Panc1 (cell line): ENCODE measurements at regions not wholly inside any gene's neighbourhood (a gene's known extent, or its start where the extent isn't known, plus 50 kb on each side); places are given as distances from the start of the nearest gene placed in this dataset.

Experiments
- ATAC-seq: fragments of 200-7000 bp; cut with Tn5 transposase; 2 replicates; pipeline ENCODE4 v1.9.1; 2020; ENCODE audit warnings: mild to moderate bottlenecking, moderate library complexity
- BruUV-seq: library from RNA; stranded (reverse); fragments of 400-500 nt; replicated peaks from 2 replicates; lab custom pipeline; 2021; lab: Mats Ljungman, UMichigan
- CTCF ChIA-PET: fragments of 300-600 bp; sonication (Branson Sonifier 250); formaldehyde crosslinking; loops from one replicate; lab custom pipeline; 2022; ENCODE audit warnings: antibody characterized with exemption; lab: Charles Lee
- POLR2A ChIA-PET: fragments of 300-600 bp; sonication (Branson Sonifier 250); formaldehyde crosslinking; loops from one replicate; lab custom pipeline; 2022; ENCODE audit warnings: antibody characterized with exemption; lab: Charles Lee
- DNase-seq: peaks from one replicate; pipeline ENCODE4 v3.0.0-alpha.2; 2010; ENCODE audit warnings: low read depth, low spot score
- H3K27ac ChIP-seq: 2 replicates; pipeline ENCODE4 v1.5.1; 2011; ENCODE audit warnings: mild to moderate bottlenecking, low read length, inconsistent platforms
- H3K27me3 ChIP-seq: fragments of 200-500 bp; sonication (Bioruptor generic); 2 replicates; pipeline ENCODE4 v1.6.0; 2014; ENCODE audit warnings: low read length, inconsistent platforms; ENCODE audit not compliant: control insufficient read depth, insufficient read depth
- H3K36me3 ChIP-seq: fragments of 200-500 bp; sonication (Bioruptor generic); 2 replicates; pipeline ENCODE4 v1.5.1; 2014; ENCODE audit warnings: inconsistent platforms, mild to moderate bottlenecking, low read length, moderate library complexity; ENCODE audit not compliant: control insufficient read depth, insufficient read depth
- H3K4me1 ChIP-seq: 2 replicates; pipeline ENCODE4 v1.5.1; 2011; ENCODE audit warnings: inconsistent platforms, mild to moderate bottlenecking, low read length, moderate library complexity; ENCODE audit not compliant: control insufficient read depth, insufficient read depth
- H3K4me3 ChIP-seq, 2 experiments: 2 replicates each; pipeline ENCODE4 v1.5.1; 2011 to 2012; ENCODE audit warnings: low read depth in 2 of 2, low read length in 2 of 2, mild to moderate bottlenecking in 2 of 2, inconsistent platforms in 1 of 2, moderate library complexity in 1 of 2
- H3K9me3 ChIP-seq: fragments of 200-500 bp; sonication (Bioruptor generic); 2 replicates; pipeline ENCODE4 v1.5.1; 2014; ENCODE audit warnings: low read depth, mild to moderate bottlenecking, inconsistent platforms, low read length, moderate library complexity; ENCODE audit not compliant: control insufficient read depth, insufficient read depth
- POLR2AphosphoS5 ChIP-seq: IDR thresholded peaks from 2 replicates; pipeline ENCODE4 v1.6.1; 2012; ENCODE audit warnings: mild to moderate bottlenecking, low read depth, low read length, moderate library complexity
- SIN3A ChIP-seq: IDR thresholded peaks from 2 replicates; pipeline ENCODE4 v1.6.1; 2012; ENCODE audit warnings: low read depth, mild to moderate bottlenecking, low read length, moderate library complexity, borderline replicate concordance; ENCODE audit not compliant: insufficient read depth
- TCF7L2 ChIP-seq: IDR thresholded peaks from 2 replicates; pipeline ENCODE4 v1.6.1; 2011; ENCODE audit warnings: mild to moderate bottlenecking, low read depth, low read length, inconsistent platforms
- in situ Hi-C: cut with HindIII; loops from 2 replicates; pipeline ENCODE4 v1.10.0; 2016; ENCODE audit warnings: low sequenced_read_pairs, low pct_unique_long_range_greater_than_20kb
- intact Hi-C: fragments of 100-400 bp; cut with micrococcal nuclease; formaldehyde crosslinking; loops from one replicate; pipeline ENCODE4 v1.10.0; 2022; ENCODE audit not compliant: unreplicated experiment
- TF ChIP-seq, protein P1 (sequence below), 2 experiments: IDR thresholded peaks; 2 replicates each; pipeline ENCODE4 v1.6.1; 2011 to 2012; ENCODE audit warnings: low read depth in 2 of 2, control low read depth in 1 of 2, low read length in 1 of 2, mild to moderate bottlenecking in 1 of 2, moderate library complexity in 1 of 2; ENCODE audit not compliant: insufficient read depth in 1 of 2
- TF ChIP-seq, protein P2 (sequence below): fragments of 450-650 bp; IDR thresholded peaks from 2 replicates; pipeline ENCODE4 v1.5.1; 2017; ENCODE audit warnings: mild to moderate bottlenecking

DNA sequence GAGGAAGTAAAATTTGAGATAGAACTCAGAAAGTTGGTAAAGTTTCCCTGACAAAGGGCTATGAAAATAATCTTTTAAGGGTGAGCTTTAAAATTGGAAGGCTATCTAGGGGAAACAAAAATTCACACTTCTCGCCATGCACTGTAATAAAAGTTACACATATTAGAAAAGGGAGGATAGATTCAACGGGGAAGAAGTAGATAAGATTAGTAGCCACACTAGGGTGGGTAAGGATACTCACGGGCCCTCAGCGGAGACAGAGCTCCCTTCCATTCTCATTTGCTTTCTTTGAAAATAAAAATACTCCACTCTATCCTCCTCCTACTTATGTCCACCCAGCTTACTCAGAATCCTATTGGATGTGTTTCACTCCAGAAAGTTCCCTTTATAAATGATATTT lies 691.3 kb upstream of the NR2F2 start:
- H3K36me3 ChIP-seq: no peaks in the 10 kb centered on the region
- ATAC-seq: no peak
- H3K4me1 ChIP-seq: no peaks in the 10 kb centered on the region
- in situ Hi-C loops: no loop called here
- ChIA-PET POLR2A (no interaction called here), CTCF (no interaction called here)
- H3K27me3 ChIP-seq: no peaks in the 10 kb centered on the region
- no TSS peak for BruUV-seq
- no peak overlapping the region for H3K4me3 ChIP-seq
- TF ChIP-seq TCF7L2: no peak
- TF ChIP-seq, protein P1, sequence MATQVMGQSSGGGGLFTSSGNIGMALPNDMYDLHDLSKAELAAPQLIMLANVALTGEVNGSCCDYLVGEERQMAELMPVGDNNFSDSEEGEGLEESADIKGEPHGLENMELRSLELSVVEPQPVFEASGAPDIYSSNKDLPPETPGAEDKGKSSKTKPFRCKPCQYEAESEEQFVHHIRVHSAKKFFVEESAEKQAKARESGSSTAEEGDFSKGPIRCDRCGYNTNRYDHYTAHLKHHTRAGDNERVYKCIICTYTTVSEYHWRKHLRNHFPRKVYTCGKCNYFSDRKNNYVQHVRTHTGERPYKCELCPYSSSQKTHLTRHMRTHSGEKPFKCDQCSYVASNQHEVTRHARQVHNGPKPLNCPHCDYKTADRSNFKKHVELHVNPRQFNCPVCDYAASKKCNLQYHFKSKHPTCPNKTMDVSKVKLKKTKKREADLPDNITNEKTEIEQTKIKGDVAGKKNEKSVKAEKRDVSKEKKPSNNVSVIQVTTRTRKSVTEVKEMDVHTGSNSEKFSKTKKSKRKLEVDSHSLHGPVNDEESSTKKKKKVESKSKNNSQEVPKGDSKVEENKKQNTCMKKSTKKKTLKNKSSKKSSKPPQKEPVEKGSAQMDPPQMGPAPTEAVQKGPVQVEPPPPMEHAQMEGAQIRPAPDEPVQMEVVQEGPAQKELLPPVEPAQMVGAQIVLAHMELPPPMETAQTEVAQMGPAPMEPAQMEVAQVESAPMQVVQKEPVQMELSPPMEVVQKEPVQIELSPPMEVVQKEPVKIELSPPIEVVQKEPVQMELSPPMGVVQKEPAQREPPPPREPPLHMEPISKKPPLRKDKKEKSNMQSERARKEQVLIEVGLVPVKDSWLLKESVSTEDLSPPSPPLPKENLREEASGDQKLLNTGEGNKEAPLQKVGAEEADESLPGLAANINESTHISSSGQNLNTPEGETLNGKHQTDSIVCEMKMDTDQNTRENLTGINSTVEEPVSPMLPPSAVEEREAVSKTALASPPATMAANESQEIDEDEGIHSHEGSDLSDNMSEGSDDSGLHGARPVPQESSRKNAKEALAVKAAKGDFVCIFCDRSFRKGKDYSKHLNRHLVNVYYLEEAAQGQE (IDR thresholded peaks at IDR 0.05; ENCODE audit: insufficient read depth in 1 of 2, low read depth in 2 of 2, low read length in 1 of 2): no peak
- TF ChIP-seq POLR2AphosphoS5: no peak
- TF ChIP-seq SIN3A: no peak
- TF ChIP-seq, protein P2, sequence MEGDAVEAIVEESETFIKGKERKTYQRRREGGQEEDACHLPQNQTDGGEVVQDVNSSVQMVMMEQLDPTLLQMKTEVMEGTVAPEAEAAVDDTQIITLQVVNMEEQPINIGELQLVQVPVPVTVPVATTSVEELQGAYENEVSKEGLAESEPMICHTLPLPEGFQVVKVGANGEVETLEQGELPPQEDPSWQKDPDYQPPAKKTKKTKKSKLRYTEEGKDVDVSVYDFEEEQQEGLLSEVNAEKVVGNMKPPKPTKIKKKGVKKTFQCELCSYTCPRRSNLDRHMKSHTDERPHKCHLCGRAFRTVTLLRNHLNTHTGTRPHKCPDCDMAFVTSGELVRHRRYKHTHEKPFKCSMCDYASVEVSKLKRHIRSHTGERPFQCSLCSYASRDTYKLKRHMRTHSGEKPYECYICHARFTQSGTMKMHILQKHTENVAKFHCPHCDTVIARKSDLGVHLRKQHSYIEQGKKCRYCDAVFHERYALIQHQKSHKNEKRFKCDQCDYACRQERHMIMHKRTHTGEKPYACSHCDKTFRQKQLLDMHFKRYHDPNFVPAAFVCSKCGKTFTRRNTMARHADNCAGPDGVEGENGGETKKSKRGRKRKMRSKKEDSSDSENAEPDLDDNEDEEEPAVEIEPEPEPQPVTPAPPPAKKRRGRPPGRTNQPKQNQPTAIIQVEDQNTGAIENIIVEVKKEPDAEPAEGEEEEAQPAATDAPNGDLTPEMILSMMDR: no peak
- DNase-seq: no peak
- H3K9me3 ChIP-seq: no peaks in the 10 kb centered on the region
- intact Hi-C loops: no loop called here
- no peak overlapping the region for H3K27ac ChIP-seq

DNA sequence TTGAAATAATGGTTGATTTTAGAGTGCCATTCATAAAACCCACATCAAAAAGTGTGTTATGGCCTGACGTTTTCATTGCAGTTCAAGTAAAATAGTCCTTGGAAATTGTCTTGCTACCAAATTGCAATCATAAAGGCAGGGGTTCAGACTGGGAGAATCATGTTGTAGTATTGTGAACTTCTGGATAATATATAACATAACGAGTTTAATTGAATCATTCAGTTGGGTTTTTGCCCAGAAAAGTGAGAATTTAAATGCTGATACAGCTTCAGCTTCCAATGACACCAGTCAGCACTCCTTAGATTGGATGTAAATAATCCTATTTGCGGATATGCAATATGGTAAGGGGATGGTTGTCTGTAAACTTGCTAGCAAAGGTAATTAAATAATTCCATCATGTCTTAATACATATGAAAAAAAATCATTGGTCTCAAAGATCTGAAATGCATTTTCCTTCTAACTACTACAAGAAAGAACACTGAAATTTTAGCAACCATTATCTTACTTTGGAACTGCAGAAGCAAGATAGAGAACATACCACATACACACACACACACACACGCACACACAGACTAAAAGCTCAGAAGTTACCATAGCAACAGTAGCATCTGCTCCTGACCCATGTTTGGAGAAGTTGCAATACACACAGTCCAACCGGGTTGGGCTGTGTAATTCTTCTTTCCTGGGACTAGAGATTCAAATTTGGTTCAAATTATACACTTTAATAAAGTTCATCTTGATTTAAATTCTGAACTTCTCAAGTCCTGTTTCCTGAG lies 686.2 kb upstream of the NR2F2 start:
- Histone ChIP-seq H3K36me3 (no peaks in the 10 kb centered on the region), H3K9me3 (no peaks in the 10 kb centered on the region), H3K4me1 (no peaks in the 10 kb centered on the region), H3K27me3 (no peaks in the 10 kb centered on the region), H3K4me3 (no peak overlapping the region), H3K27ac (no peak overlapping the region)
- TF ChIP-seq, protein P2: no peak
- TF ChIP-seq POLR2AphosphoS5: no peak
- TF ChIP-seq TCF7L2: no peak
- no peak for TF ChIP-seq SIN3A
- TF ChIP-seq, protein P1 (IDR thresholded peaks at IDR 0.05; ENCODE audit: insufficient read depth in 1 of 2, low read depth in 2 of 2, low read length in 1 of 2): no peak
- ChIA-PET POLR2A (no interaction called here), CTCF (no interaction called here)
- intact Hi-C loops (no loop called here), in situ Hi-C loops (no loop called here)
- ATAC-seq (no peak), DNase-seq (no peak)
- BruUV-seq: no TSS peak
